Natural killer cell (primary cell): ENCODE measurements at regions not wholly inside any gene's neighbourhood (a gene's known extent, or its start where the extent isn't known, plus 50 kb on each side); places are given as distances from the start of the nearest gene placed in this dataset.
"Not testable (repeated sequence)": the region's sequence is repeated elsewhere in the genome, so short reads cannot be mapped to it uniquely, and the experiment has no call there.

Source experiments
- ATAC-seq, 3 donors: fragments of 150-1000 bp in 2 of 3; fragments of 200-7000 bp in 1 of 3; cut with Tn5 transposase; 1 replicate in 1 of 3; 2 replicates in 2 of 3; pipeline ENCODE4 v1.10.0; 2021; ENCODE audit warnings: mild to moderate bottlenecking in 2 of 3, moderate library complexity in 2 of 3
- DNase-seq, 2 donors: peaks; one replicate each; pipeline versions ENCODE4 v3.0.0 to v3.0.0-alpha.2; 2013 to 2021; ENCODE audit warnings: mixed read lengths in 1 of 2
- H3K27ac ChIP-seq: one replicate; pipeline ENCODE4 v1.5.1; 2013; ENCODE audit warnings: mild to moderate bottlenecking, low read length
- H3K27me3 ChIP-seq: one replicate; pipeline ENCODE4 v1.6.1; 2013; ENCODE audit warnings: low read length; ENCODE audit not compliant: control insufficient read depth, insufficient read depth
- H3K36me3 ChIP-seq: one replicate; pipeline ENCODE4 v1.6.1; 2013; ENCODE audit warnings: low read length; ENCODE audit not compliant: control insufficient read depth, insufficient read depth
- H3K4me1 ChIP-seq: one replicate; pipeline ENCODE4 v1.6.1; 2013; ENCODE audit warnings: low read length; ENCODE audit not compliant: control insufficient read depth, insufficient read depth
- H3K4me3 ChIP-seq: one replicate; pipeline ENCODE4 v1.5.1; 2013; ENCODE audit warnings: low read length
- H3K9me3 ChIP-seq: one replicate; pipeline ENCODE4 v1.6.1; 2013; ENCODE audit warnings: low read length; ENCODE audit not compliant: control insufficient read depth, insufficient read depth
- H3K27ac Mint-ChIP-seq, 2 donors: one replicate each; pipeline ENCODE4 v1.8.0; 2022; ENCODE audit warnings: mild to moderate bottlenecking in 2 of 2, mixed read lengths in 2 of 2, moderate library complexity in 1 of 2
- H3K27me3 Mint-ChIP-seq, 2 donors: one replicate each; pipeline ENCODE4 v1.8.0; 2022; ENCODE audit warnings: low read depth in 2 of 2, mixed read lengths in 2 of 2
- H3K36me3 Mint-ChIP-seq: one replicate; pipeline ENCODE4 v1.8.0; 2022; ENCODE audit warnings: mixed read lengths
- H3K4me1 Mint-ChIP-seq, 2 donors: one replicate each; pipeline ENCODE4 v1.8.0; 2022; ENCODE audit warnings: mixed read lengths in 2 of 2
- H3K4me3 Mint-ChIP-seq: one replicate; pipeline ENCODE4 v1.8.0; 2022; ENCODE audit warnings: mild to moderate bottlenecking, moderate library complexity, mixed read lengths
- H3K9me3 Mint-ChIP-seq, 2 donors: one replicate each; pipeline ENCODE4 v1.8.0; 2022; ENCODE audit warnings: mixed read lengths in 2 of 2
- CTCF ChIP-seq: fragments of 200-600 bp; IDR thresholded peaks from one replicate; pipeline ENCODE4 v1.8.0; 2022; ENCODE audit warnings: antibody characterized with exemption
- WGBS: methylation state at CpG from one replicate; pipeline ENCODE4 v1.1.7; 2013; ENCODE audit warnings: missing lambda C conversion rate; ENCODE audit not compliant: insufficient coverage; 5-methylcytosine and 5-hydroxymethylcytosine counted together
- intact Hi-C: fragments of 100-400 bp; cut with micrococcal nuclease; formaldehyde crosslinking; loops from one replicate; pipeline ENCODE4 v1.14.2; 2022

- Histone ChIP-seq H3K4me3 (no peak overlapping the region), H3K27ac (no peak overlapping the region), H3K36me3 (no peaks in the 10 kb centered on the region), H3K27me3 (no peaks in the 10 kb centered on the region), H3K4me1 (no peaks in the 10 kb centered on the region), H3K9me3 (no peaks in the 10 kb centered on the region)
- no peaks in the 10 kb centered on the region for H3K36me3 Mint-ChIP-seq
- no peak overlapping the region for H3K27ac Mint-ChIP-seq
- no peak overlapping the region for H3K4me3 Mint-ChIP-seq
- peaks cover 13 to 18% of the 10 kb centered on the region in 2 donors for H3K9me3 Mint-ChIP-seq
- DNase-seq: no peak
- ATAC-seq: no peak
- no peaks in the 10 kb centered on the region for H3K27me3 Mint-ChIP-seq
- TF ChIP-seq CTCF: no peak
- no peaks in the 10 kb centered on the region for H3K4me1 Mint-ChIP-seq
- no CpG with 5 or more reads among the region's 1 CpG for WGBS
- intact Hi-C loops: no loop called here
These were observed 328.6 kb downstream of the CYLC2 start for GRCh38 chr9:103323699-103324098.

GRCh38 chr9:103335461-103335860 lies 340.3 kb downstream of the CYLC2 start:
- Histone ChIP-seq H3K9me3 (no peaks in the 10 kb centered on the region), H3K27me3 (no peaks in the 10 kb centered on the region), H3K4me3 (no peak overlapping the region), H3K36me3 (no peaks in the 10 kb centered on the region), H3K4me1 (no peaks in the 10 kb centered on the region), H3K27ac (no peak overlapping the region)
- ATAC-seq (no peak), DNase-seq (no peak)
- H3K9me3 Mint-ChIP-seq: peaks cover 22 to 28% of the 10 kb centered on the region in 2 donors
- no peaks in the 10 kb centered on the region for H3K4me1 Mint-ChIP-seq
- no peaks in the 10 kb centered on the region for H3K27me3 Mint-ChIP-seq
- intact Hi-C loops: no loop called here
- H3K27ac Mint-ChIP-seq: no peak overlapping the region
- 87% methylated on average over 2 of the region's 3 CpGs for WGBS
- no peak for TF ChIP-seq CTCF
- H3K4me3 Mint-ChIP-seq: no peak overlapping the region
- peaks cover 18% of the 10 kb centered on the region for H3K36me3 Mint-ChIP-seq

- no peak for ATAC-seq
- Mint-ChIP-seq H3K27ac (no peak overlapping the region), H3K4me3 (no peak overlapping the region), H3K27me3 (no peaks in the 10 kb centered on the region), H3K36me3 (no peaks in the 10 kb centered on the region), H3K9me3 (peaks cover 10 to 21% of the 10 kb centered on the region in 2 donors), H3K4me1 (no peaks in the 10 kb centered on the region)
- intact Hi-C loops: no loop called here
- Histone ChIP-seq H3K4me3 (no peak overlapping the region), H3K36me3 (no peaks in the 10 kb centered on the region), H3K4me1 (no peaks in the 10 kb centered on the region), H3K27me3 (no peaks in the 10 kb centered on the region), H3K27ac (no peak overlapping the region), H3K9me3 (peaks cover 4% of the 10 kb centered on the region)
- no peak for TF ChIP-seq CTCF
- WGBS: 62% methylated on average over 2 of the region's 2 CpGs
- no peak for DNase-seq
These were observed 359.9 kb downstream of the CYLC2 start for GRCh38 chr9:103355000-103355399.

- H3K27ac ChIP-seq, H3K4me3 Mint-ChIP-seq, H3K27ac Mint-ChIP-seq, H3K4me1 ChIP-seq, ATAC-seq, H3K36me3 ChIP-seq, H3K9me3 ChIP-seq, intact Hi-C loops, H3K36me3 Mint-ChIP-seq, DNase-seq, H3K4me3 ChIP-seq, H3K4me1 Mint-ChIP-seq, H3K27me3 Mint-ChIP-seq, H3K27me3 ChIP-seq: not testable (repeated sequence)
- H3K9me3 Mint-ChIP-seq: peaks cover 18 to 26% of the 10 kb centered on the region in 2 donors
- WGBS: 100% methylated on average over 2 of the region's 3 CpGs
These were observed 362.8 kb downstream of the CYLC2 start for GRCh38 chr9:103357980-103358379.
